HL-60 (cell line): ENCODE measurements at regions not wholly inside any gene's neighbourhood (a gene's known extent, or its start where the extent isn't known, plus 50 kb on each side); places are given as distances from the start of the nearest gene placed in this dataset.

Experiments used
- DNase-seq, 2 experiments: peaks; one replicate each; pipeline ENCODE4 v3.0.0-alpha.2; 2010 to 2020; ENCODE audit warnings: low read depth in 1 of 2, low spot score in 1 of 2
- H3K27ac ChIP-seq: fragments of 250-450 bp; sonication (Bioruptor Pico); replicated peaks from 2 replicates; pipeline ENCODE4 v1.5.1; 2020; ENCODE audit warnings: mild to moderate bottlenecking, moderate library complexity
- H3K27me3 ChIP-seq: fragments of 250-450 bp; sonication (Bioruptor Pico); 2 replicates; pipeline ENCODE4 v1.5.1; 2021; ENCODE audit warnings: mild to moderate bottlenecking, moderate library complexity; ENCODE audit not compliant: insufficient read depth, poor library complexity, severe bottlenecking
- H3K4me3 ChIP-seq: replicated peaks from 2 replicates; pipeline ENCODE4 v1.5.1; 2011; ENCODE audit warnings: mild to moderate bottlenecking, control low read depth, low read length; ENCODE audit not compliant: insufficient read depth
- GABPA ChIP-seq: IDR thresholded peaks from 2 replicates; pipeline ENCODE4 v1.6.1; 2012; ENCODE audit warnings: low read depth
- POLR2AphosphoS5 ChIP-seq: IDR thresholded peaks from 2 replicates; pipeline ENCODE4 v1.6.1; 2012; ENCODE audit warnings: low read depth
- SPI1 ChIP-seq: IDR thresholded peaks from 2 replicates; pipeline ENCODE4 v1.6.1; 2012; ENCODE audit warnings: low read depth, mild to moderate bottlenecking, borderline replicate concordance
- TF ChIP-seq, protein P1 (sequence below): IDR thresholded peaks from 2 replicates; pipeline ENCODE4 v1.6.1; 2012; ENCODE audit warnings: low read depth; ENCODE audit not compliant: insufficient replicate concordance
- TF ChIP-seq, protein P2 (sequence below): IDR thresholded peaks from one replicate; pipeline ENCODE4 v1.5.1; 2011; ENCODE audit warnings: low read length, control low read depth, inconsistent platforms; ENCODE audit not compliant: insufficient read depth

DNA sequence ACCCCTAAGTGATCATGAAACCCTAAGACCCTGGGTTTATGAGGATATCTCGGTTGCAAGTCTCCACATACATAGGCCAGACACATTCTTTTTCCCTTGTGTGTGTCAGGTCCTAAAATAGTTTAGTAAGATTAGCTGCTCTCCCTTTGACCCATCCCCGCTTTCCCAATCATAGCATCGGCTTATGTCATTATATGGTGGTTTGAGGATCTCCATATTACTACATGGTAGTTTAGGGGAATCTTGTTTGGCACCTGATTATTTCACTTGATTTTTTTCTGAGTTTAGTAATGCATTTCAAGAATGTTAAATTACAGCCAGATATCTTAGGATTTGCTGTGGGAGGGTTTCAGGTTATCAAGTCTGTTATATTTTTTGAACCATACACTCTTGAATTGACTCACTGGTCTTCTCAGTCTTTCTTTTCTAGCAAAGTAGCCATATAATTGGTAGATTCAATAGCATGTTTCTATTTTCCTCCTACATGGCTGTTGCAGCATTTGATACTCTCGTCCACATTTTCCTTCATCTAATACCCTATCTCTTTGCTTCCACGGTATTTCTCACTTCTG is 68.3 kb upstream of the TRHDE start:
- H3K27ac ChIP-seq = no peak overlapping the region
- H3K27me3 ChIP-seq = no peaks in the 10 kb centered on the region
- TF ChIP-seq GABPA (no peak), SPI1 (no peak), POLR2AphosphoS5 (no peak)
- TF ChIP-seq, protein P1, sequence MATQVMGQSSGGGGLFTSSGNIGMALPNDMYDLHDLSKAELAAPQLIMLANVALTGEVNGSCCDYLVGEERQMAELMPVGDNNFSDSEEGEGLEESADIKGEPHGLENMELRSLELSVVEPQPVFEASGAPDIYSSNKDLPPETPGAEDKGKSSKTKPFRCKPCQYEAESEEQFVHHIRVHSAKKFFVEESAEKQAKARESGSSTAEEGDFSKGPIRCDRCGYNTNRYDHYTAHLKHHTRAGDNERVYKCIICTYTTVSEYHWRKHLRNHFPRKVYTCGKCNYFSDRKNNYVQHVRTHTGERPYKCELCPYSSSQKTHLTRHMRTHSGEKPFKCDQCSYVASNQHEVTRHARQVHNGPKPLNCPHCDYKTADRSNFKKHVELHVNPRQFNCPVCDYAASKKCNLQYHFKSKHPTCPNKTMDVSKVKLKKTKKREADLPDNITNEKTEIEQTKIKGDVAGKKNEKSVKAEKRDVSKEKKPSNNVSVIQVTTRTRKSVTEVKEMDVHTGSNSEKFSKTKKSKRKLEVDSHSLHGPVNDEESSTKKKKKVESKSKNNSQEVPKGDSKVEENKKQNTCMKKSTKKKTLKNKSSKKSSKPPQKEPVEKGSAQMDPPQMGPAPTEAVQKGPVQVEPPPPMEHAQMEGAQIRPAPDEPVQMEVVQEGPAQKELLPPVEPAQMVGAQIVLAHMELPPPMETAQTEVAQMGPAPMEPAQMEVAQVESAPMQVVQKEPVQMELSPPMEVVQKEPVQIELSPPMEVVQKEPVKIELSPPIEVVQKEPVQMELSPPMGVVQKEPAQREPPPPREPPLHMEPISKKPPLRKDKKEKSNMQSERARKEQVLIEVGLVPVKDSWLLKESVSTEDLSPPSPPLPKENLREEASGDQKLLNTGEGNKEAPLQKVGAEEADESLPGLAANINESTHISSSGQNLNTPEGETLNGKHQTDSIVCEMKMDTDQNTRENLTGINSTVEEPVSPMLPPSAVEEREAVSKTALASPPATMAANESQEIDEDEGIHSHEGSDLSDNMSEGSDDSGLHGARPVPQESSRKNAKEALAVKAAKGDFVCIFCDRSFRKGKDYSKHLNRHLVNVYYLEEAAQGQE = no peak
- TF ChIP-seq, protein P2, sequence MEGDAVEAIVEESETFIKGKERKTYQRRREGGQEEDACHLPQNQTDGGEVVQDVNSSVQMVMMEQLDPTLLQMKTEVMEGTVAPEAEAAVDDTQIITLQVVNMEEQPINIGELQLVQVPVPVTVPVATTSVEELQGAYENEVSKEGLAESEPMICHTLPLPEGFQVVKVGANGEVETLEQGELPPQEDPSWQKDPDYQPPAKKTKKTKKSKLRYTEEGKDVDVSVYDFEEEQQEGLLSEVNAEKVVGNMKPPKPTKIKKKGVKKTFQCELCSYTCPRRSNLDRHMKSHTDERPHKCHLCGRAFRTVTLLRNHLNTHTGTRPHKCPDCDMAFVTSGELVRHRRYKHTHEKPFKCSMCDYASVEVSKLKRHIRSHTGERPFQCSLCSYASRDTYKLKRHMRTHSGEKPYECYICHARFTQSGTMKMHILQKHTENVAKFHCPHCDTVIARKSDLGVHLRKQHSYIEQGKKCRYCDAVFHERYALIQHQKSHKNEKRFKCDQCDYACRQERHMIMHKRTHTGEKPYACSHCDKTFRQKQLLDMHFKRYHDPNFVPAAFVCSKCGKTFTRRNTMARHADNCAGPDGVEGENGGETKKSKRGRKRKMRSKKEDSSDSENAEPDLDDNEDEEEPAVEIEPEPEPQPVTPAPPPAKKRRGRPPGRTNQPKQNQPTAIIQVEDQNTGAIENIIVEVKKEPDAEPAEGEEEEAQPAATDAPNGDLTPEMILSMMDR = no peak
- no peak for DNase-seq
- H3K4me3 ChIP-seq = no peak overlapping the region

DNA sequence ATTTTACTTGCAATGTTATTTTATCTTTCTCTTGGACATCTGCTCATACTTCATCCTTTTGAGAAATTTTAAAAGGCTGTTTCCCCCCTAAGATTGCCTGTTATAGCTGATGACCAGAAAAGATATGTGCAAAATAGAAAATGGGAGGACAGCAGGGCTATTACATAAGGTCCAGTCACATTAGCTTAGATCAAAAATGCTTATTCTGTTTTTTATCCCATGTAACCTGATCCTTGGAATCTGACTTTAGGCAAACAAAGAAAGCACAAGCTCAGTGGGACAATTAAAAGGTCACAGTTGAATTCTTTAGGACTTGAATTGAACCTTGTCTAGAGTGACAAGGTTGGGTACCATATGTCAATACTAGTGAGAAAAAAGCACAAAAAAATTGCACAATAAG is 65.1 kb upstream of the TRHDE start:
- no peak for TF ChIP-seq SPI1
- TF ChIP-seq GABPA = no peak
- TF ChIP-seq, protein P2 = no peak
- no peak for TF ChIP-seq POLR2AphosphoS5
- TF ChIP-seq, protein P1 = no peak
- Histone ChIP-seq H3K27ac (no peak overlapping the region), H3K27me3 (no peaks in the 10 kb centered on the region), H3K4me3 (no peak overlapping the region)
- DNase-seq = no peak

DNA sequence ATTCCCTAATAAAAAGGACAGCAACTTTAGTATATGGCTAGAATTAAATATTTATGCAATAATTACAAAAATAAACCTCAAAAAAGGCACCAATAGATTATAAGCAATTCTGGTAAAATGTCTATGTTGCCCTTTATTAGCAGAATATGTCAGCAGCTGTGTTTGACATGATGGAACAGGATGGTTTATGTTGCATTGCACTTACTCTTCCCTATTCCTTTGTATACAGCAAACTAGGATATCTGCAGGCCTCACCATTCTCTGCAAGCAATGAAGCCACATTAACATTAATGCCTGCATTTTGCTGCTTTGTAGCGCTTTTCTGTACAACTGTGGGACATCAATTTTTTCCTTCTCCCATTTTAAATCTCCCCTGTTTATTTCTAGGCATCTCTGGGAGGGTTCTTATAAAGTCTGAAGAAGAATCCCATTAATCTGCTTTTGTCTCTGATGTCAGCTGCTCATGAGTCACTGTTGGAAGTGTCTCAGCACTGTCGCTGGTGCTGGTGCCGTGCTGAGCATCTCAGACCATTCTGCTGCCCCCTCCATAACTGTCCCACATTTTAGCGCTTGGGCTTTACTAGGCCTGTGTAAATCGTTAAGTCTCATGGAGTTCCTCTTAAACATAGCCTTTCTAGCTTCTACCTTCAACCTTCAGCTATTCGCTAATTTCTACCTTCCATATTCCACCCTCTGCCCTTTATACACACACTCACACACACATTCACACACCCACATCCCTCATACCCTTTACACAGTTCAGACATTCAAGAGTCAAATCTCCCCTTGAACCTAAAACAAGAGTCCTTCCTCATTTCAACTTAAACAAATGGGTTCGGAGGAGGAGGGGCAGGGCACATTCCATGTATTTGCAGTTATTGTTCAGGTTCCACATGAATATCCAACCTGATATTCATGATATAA is 64.4 kb upstream of the TRHDE start:
- no peak for TF ChIP-seq GABPA
- TF ChIP-seq, protein P1 = no peak
- TF ChIP-seq, protein P2 = no peak
- TF ChIP-seq POLR2AphosphoS5 = no peak
- no peak for TF ChIP-seq SPI1
- Histone ChIP-seq H3K4me3 (no peak overlapping the region), H3K27me3 (no peaks in the 10 kb centered on the region), H3K27ac (no peak overlapping the region)
- no peak for DNase-seq
